AG09309 (cell line): ENCODE measurements at regions not wholly inside any gene's neighbourhood (a gene's known extent, or its start where the extent isn't known, plus 50 kb on each side); places are given as distances from the start of the nearest gene placed in this dataset.

ENCODE experiments used
- DNase-seq: peaks from one replicate; pipeline ENCODE4 v3.0.0-alpha.2; 2010; ENCODE audit warnings: low read depth
- H3K4me3 ChIP-seq: 2 replicates; pipeline ENCODE4 v1.5.1; 2011; ENCODE audit warnings: mild to moderate bottlenecking, low read depth, low read length, moderate library complexity; ENCODE audit not compliant: control insufficient read depth
- CTCF ChIP-seq: IDR thresholded peaks from 2 replicates; pipeline ENCODE4 v1.5.1; 2011; ENCODE audit warnings: mild to moderate bottlenecking, low read depth, low read length, inconsistent platforms; ENCODE audit not compliant: insufficient read depth, control insufficient read depth; ENCODE audit errors: missing control alignments

- no peak overlapping the region for H3K4me3 ChIP-seq
- no peak for DNase-seq
- TF ChIP-seq CTCF = no peak
These were observed 81.1 kb upstream of the SLCO4A1 start for GRCh38 chr20:62561182-62561581.

GRCh38 chr20:62561948-62562347, 80.4 kb upstream of the SLCO4A1 start:
- TF ChIP-seq CTCF = no peak
- no peak overlapping the region for H3K4me3 ChIP-seq
- DNase-seq = no peak

GRCh38 chr20:62562831-62563230, 79.5 kb upstream of the SLCO4A1 start:
- TF ChIP-seq CTCF = no peak
- no peak overlapping the region for H3K4me3 ChIP-seq
- no peak for DNase-seq

- H3K4me3 ChIP-seq = no peak overlapping the region
- no peak for DNase-seq
- TF ChIP-seq CTCF = no peak
These were observed 78.7 kb upstream of the SLCO4A1 start for GRCh38 chr20:62563561-62563960.

- TF ChIP-seq CTCF = no peak
These were observed 77.7 kb upstream of the SLCO4A1 start for GRCh38 chr20:62564456-62565245.

GRCh38 chr20:62566266-62566665, 76.0 kb upstream of the SLCO4A1 start:
- DNase-seq = no peak
- no peak for TF ChIP-seq CTCF
- no peak overlapping the region for H3K4me3 ChIP-seq

More at GRCh38 chr20:62564456-62565245, 77.7 kb upstream of the SLCO4A1 start:
- no peak for DNase-seq
- no peak overlapping the region for H3K4me3 ChIP-seq
